ENCODE measurements at regions not wholly inside any gene's neighbourhood (a gene's known extent, or its start where the extent isn't known, plus 50 kb on each side); places are given as distances from the start of the nearest gene placed in this dataset.

- H3K27ac ChIP-seq (ENCODE audit: low read depth, low read length) = no peak overlapping the region
Observed at GRCh38 chrX:8030361-8030760, 103.1 kb upstream of the PNPLA4 start.

GRCh38 chrX:8027827-8028226, 100.6 kb upstream of the PNPLA4 start:
- Histone ChIP-seq H2AFZ (ENCODE audit: low read length, unreplicated experiment) (no peak overlapping the region), H3K27me3 (ENCODE audit: insufficient read depth, low read length) (no peaks in the 10 kb centered on the region), H3K27ac (ENCODE audit: low read depth, low read length) (no peak overlapping the region), H3K79me2 (ENCODE audit: control insufficient read depth, insufficient read depth, low read length, unreplicated experiment) (no peaks in the 10 kb centered on the region), H3K4me1 (ENCODE audit: control insufficient read depth, insufficient read depth, low read length, unreplicated experiment) (no peaks in the 10 kb centered on the region), H3K4me3 (ENCODE audit: low read depth, low read length) (no peak overlapping the region), H3K36me3 (ENCODE audit: insufficient read depth, low read length) (no peaks in the 10 kb centered on the region)

More at GRCh38 chrX:8030361-8030760, 103.1 kb upstream of the PNPLA4 start:
- Histone ChIP-seq H3K4me3 (ENCODE audit: low read depth, low read length) (no peak overlapping the region), H3K27me3 (ENCODE audit: insufficient read depth, low read length) (no peaks in the 10 kb centered on the region), H3K4me1 (ENCODE audit: control insufficient read depth, insufficient read depth, low read length, unreplicated experiment) (no peaks in the 10 kb centered on the region), H3K36me3 (ENCODE audit: insufficient read depth, low read length) (no peaks in the 10 kb centered on the region), H2AFZ (ENCODE audit: low read length, unreplicated experiment) (no peak overlapping the region), H3K79me2 (ENCODE audit: control insufficient read depth, insufficient read depth, low read length, unreplicated experiment) (no peaks in the 10 kb centered on the region)

GRCh38 chrX:8025705-8026104, 98.5 kb upstream of the PNPLA4 start:
- H3K36me3 ChIP-seq (ENCODE audit: insufficient read depth, low read length) = no peaks in the 10 kb centered on the region
- no peak overlapping the region for H3K4me3 ChIP-seq (ENCODE audit: low read depth, low read length)
- no peaks in the 10 kb centered on the region for H3K4me1 ChIP-seq (ENCODE audit: control insufficient read depth, insufficient read depth, low read length, unreplicated experiment)
- no peaks in the 10 kb centered on the region for H3K27me3 ChIP-seq (ENCODE audit: insufficient read depth, low read length)
- H3K79me2 ChIP-seq (ENCODE audit: control insufficient read depth, insufficient read depth, low read length, unreplicated experiment) = no peaks in the 10 kb centered on the region
- H3K27ac ChIP-seq (ENCODE audit: low read depth, low read length) = no peak overlapping the region
- no peak overlapping the region for H2AFZ ChIP-seq (ENCODE audit: low read length, unreplicated experiment)

DNA sequence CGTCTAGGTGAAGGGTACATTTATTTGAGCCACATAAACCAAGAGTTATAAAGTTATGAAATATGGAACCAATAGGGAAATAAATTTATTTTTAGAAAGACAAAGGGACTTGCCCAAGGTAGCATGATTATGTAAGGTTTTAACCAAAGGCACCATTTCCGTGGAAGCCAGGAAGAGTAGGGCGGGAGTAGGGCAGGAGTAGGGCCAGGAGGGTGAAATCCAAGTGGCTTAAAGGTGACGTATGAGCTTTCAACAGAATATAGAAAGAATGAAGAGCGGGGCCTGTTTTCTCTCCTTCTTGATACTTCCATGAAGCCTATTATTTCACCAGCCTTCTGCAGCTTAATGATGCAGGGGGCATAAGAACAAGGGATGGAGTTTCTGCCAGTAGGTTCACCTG, 91.7 kb upstream of the PNPLA4 start:
- Histone ChIP-seq H3K79me2 (ENCODE audit: control insufficient read depth, insufficient read depth, low read length, unreplicated experiment) (no peaks in the 10 kb centered on the region), H3K4me3 (ENCODE audit: low read depth, low read length) (no peak overlapping the region), H3K27ac (ENCODE audit: low read depth, low read length) (no peak overlapping the region), H2AFZ (ENCODE audit: low read length, unreplicated experiment) (no peak overlapping the region), H3K4me1 (ENCODE audit: control insufficient read depth, insufficient read depth, low read length, unreplicated experiment) (no peaks in the 10 kb centered on the region), H3K27me3 (ENCODE audit: insufficient read depth, low read length) (no peaks in the 10 kb centered on the region), H3K36me3 (ENCODE audit: insufficient read depth, low read length) (no peaks in the 10 kb centered on the region)

- Histone ChIP-seq H3K27ac (ENCODE audit: low read depth, low read length) (no peak overlapping the region), H3K79me2 (ENCODE audit: control insufficient read depth, insufficient read depth, low read length, unreplicated experiment) (no peaks in the 10 kb centered on the region), H3K4me3 (ENCODE audit: low read depth, low read length) (no peak overlapping the region), H3K4me1 (ENCODE audit: control insufficient read depth, insufficient read depth, low read length, unreplicated experiment) (no peaks in the 10 kb centered on the region), H3K27me3 (ENCODE audit: insufficient read depth, low read length) (no peaks in the 10 kb centered on the region), H3K36me3 (ENCODE audit: insufficient read depth, low read length) (no peaks in the 10 kb centered on the region), H2AFZ (ENCODE audit: low read length, unreplicated experiment) (no peak overlapping the region)
Observed at GRCh38 chrX:8010105-8010504, 82.9 kb upstream of the PNPLA4 start.

GRCh38 chrX:8005678-8006347, 78.6 kb upstream of the PNPLA4 start:
- Histone ChIP-seq H3K36me3 (ENCODE audit: insufficient read depth, low read length) (no peaks in the 10 kb centered on the region), H3K4me3 (ENCODE audit: low read depth, low read length) (no peak overlapping the region), H3K79me2 (ENCODE audit: control insufficient read depth, insufficient read depth, low read length, unreplicated experiment) (no peaks in the 10 kb centered on the region), H3K27me3 (ENCODE audit: insufficient read depth, low read length) (no peaks in the 10 kb centered on the region), H3K4me1 (ENCODE audit: control insufficient read depth, insufficient read depth, low read length, unreplicated experiment) (no peaks in the 10 kb centered on the region), H3K27ac (ENCODE audit: low read depth, low read length) (no peak overlapping the region), H2AFZ (ENCODE audit: low read length, unreplicated experiment) (no peak overlapping the region)

- H3K36me3 ChIP-seq (ENCODE audit: insufficient read depth, low read length) = no peaks in the 10 kb centered on the region
- H3K79me2 ChIP-seq (ENCODE audit: control insufficient read depth, insufficient read depth, low read length, unreplicated experiment) = no peaks in the 10 kb centered on the region
- H3K4me1 ChIP-seq (ENCODE audit: control insufficient read depth, insufficient read depth, low read length, unreplicated experiment) = no peaks in the 10 kb centered on the region
- H3K27me3 ChIP-seq (ENCODE audit: insufficient read depth, low read length) = no peaks in the 10 kb centered on the region
- no peak overlapping the region for H3K27ac ChIP-seq (ENCODE audit: low read depth, low read length)
- H3K4me3 ChIP-seq (ENCODE audit: low read depth, low read length) = no peak overlapping the region
- no peak overlapping the region for H2AFZ ChIP-seq (ENCODE audit: low read length, unreplicated experiment)
Observed at GRCh38 chrX:8003147-8003883, 76.1 kb upstream of the PNPLA4 start.

- Histone ChIP-seq H3K79me2 (ENCODE audit: control insufficient read depth, insufficient read depth, low read length, unreplicated experiment) (no peaks in the 10 kb centered on the region), H3K27me3 (ENCODE audit: insufficient read depth, low read length) (no peaks in the 10 kb centered on the region), H3K27ac (ENCODE audit: low read depth, low read length) (no peak overlapping the region), H2AFZ (ENCODE audit: low read length, unreplicated experiment) (no peak overlapping the region), H3K4me1 (ENCODE audit: control insufficient read depth, insufficient read depth, low read length, unreplicated experiment) (no peaks in the 10 kb centered on the region), H3K36me3 (ENCODE audit: insufficient read depth, low read length) (no peaks in the 10 kb centered on the region), H3K4me3 (ENCODE audit: low read depth, low read length) (no peak overlapping the region)
Observed at GRCh38 chrX:7996851-7997250, 69.6 kb upstream of the PNPLA4 start.

DNA sequence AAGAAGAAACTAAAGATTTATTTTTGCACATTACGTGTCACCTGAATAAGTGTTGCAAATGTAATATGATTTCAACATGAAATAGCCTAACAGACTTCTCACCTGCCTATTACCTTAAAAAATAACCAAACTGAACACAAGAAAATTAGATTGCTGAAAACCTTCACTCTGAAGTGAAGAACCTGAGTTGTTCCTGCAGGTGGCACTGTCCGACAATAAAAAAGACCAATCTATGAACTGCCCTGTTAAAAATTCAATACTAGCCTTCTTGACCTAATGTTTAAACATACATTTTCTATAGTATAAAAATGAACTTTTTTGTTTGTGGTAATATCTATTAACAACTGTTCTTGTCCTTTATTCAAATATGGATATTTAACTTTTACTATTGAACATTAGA, 69.2 kb upstream of the PNPLA4 start:
- Histone ChIP-seq H3K27ac (ENCODE audit: low read depth, low read length) (no peak overlapping the region), H3K36me3 (ENCODE audit: insufficient read depth, low read length) (no peaks in the 10 kb centered on the region), H3K4me1 (ENCODE audit: control insufficient read depth, insufficient read depth, low read length, unreplicated experiment) (peaks cover 3% of the 10 kb centered on the region), H2AFZ (ENCODE audit: low read length, unreplicated experiment) (no peak overlapping the region), H3K79me2 (ENCODE audit: control insufficient read depth, insufficient read depth, low read length, unreplicated experiment) (no peaks in the 10 kb centered on the region), H3K27me3 (ENCODE audit: insufficient read depth, low read length) (no peaks in the 10 kb centered on the region), H3K4me3 (ENCODE audit: low read depth, low read length) (no peak overlapping the region)

DNA sequence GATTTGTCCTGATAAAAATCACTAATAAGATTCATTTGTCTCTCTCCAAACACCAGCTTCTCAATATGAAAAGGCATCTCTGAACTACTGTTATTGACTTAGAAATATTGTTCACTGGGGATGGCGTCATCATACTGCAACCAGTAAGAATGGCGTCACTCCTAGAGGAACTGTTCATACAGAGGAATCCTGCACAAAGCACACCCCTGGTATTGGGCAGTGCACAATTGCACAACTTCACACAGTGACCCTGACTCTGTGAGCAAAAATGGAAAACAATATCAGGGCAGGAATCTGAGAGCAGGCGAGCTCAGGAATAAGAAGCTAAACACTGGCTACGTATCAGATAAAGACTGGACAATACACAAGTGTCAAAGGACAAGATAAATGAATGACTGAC, 66.7 kb upstream of the PNPLA4 start:
- H3K36me3 ChIP-seq (ENCODE audit: insufficient read depth, low read length) = no peaks in the 10 kb centered on the region
- H3K27ac ChIP-seq (ENCODE audit: low read depth, low read length) = no peak overlapping the region
- H3K27me3 ChIP-seq (ENCODE audit: insufficient read depth, low read length) = no peaks in the 10 kb centered on the region
- peaks cover 9% of the 10 kb centered on the region for H3K4me1 ChIP-seq (ENCODE audit: control insufficient read depth, insufficient read depth, low read length, unreplicated experiment)
- no peak overlapping the region for H2AFZ ChIP-seq (ENCODE audit: low read length, unreplicated experiment)
- H3K79me2 ChIP-seq (ENCODE audit: control insufficient read depth, insufficient read depth, low read length, unreplicated experiment) = no peaks in the 10 kb centered on the region
- H3K4me3 ChIP-seq (ENCODE audit: low read depth, low read length) = no peak overlapping the region
